Tibial artery (tissue), 4 donors: ENCODE measurements at regions not wholly inside any gene's neighbourhood (a gene's known extent, or its start where the extent isn't known, plus 50 kb on each side); places are given as distances from the start of the nearest gene placed in this dataset.

Source experiments
- DNase-seq, 2 donors: peaks; one replicate each; pipeline ENCODE4 v3.0.0-alpha.2; 2019
- H3K27ac ChIP-seq, 2 donors: fragments of 200-600 bp; sonication (generic) in 1 of 2; 1 replicate in 1 of 2; 2 replicates in 1 of 2; pipeline ENCODE4 v1.5.1; 2018 to 2019; ENCODE audit warnings: mild to moderate bottlenecking in 1 of 2
- H3K27me3 ChIP-seq, 2 donors: fragments of 200-600 bp; sonication (generic) in 1 of 2; one replicate each; pipeline versions ENCODE4 v1.5.1 to v1.6.0; 2016 to 2019
- H3K36me3 ChIP-seq, 3 donors: fragments of 200-600 bp; sonication (generic) in 2 of 3; one replicate each; pipeline ENCODE4 v1.5.1; 2016 to 2019; ENCODE audit warnings: mild to moderate bottlenecking in 2 of 3
- H3K4me1 ChIP-seq, 4 donors: fragments of 200-600 bp; sonication (generic) in 2 of 4; 1 replicate in 3 of 4; 2 replicates in 1 of 4; pipeline ENCODE4 v1.5.1; 2016 to 2019
- H3K4me3 ChIP-seq, 2 donors: fragments of 200-600 bp; sonication (generic) in 1 of 2; 1 replicate in 1 of 2; 2 replicates in 1 of 2; pipeline ENCODE4 v1.5.1; 2018 to 2019; ENCODE audit warnings: mild to moderate bottlenecking in 2 of 2
- H3K9me3 ChIP-seq, 3 donors: fragments of 200-600 bp; sonication (generic) in 1 of 3; one replicate each; pipeline ENCODE4 v1.5.1; 2016 to 2019
- intact Hi-C: fragments of 100-400 bp; cut with DNase I; formaldehyde crosslinking; loops from one replicate; pipeline ENCODE4 v1.15.0; 2023; ENCODE audit warnings: low total_unique reads
- TF ChIP-seq, protein P1 (sequence below), 2 experiments: fragments of 200-600 bp in 1 of 2; fragments of 450-650 bp in 1 of 2; IDR thresholded peaks; one replicate each; pipeline ENCODE4 v1.5.1; 2017 to 2019; ENCODE audit warnings: antibody characterized with exemption in 2 of 2, mild to moderate bottlenecking in 1 of 2, moderate library complexity in 1 of 2

GRCh38 chr2:187956906-187957534 is 334.7 kb upstream of the GULP1 start:
- DNase-seq = no peak
- H3K36me3 ChIP-seq = no peaks in the 10 kb centered on the region
- peak overlapping the region; percentile 51 to 78 for H3K27ac ChIP-seq

DNA sequence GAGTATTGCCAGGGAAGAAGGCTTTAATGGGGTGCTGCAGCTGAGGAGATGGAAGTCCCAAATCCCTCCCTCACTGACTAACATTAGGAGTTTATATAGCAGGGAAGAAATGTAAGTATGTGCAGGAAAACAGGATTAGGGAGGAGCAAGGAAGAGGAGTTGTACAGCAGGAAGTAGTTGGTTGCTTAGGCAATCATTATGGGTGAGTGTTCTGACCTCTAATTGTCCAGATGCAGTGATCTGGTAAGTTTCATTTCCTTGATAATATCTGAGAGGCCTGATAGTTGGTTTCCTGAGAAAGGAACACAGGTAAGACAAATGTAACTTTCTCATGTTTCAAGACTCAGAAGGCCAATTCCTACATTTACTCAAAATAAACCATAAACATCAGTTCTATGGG is 331.9 kb upstream of the GULP1 start:
- Histone ChIP-seq H3K4me3 (no peak overlapping the region), H3K4me1 (peaks cover 0 to 49% (median 0%) of the 10 kb centered on the region in 4 donors), H3K27ac (peak overlapping the region; percentile 21 to 78), H3K27me3 (no peaks in the 10 kb centered on the region), H3K36me3 (no peaks in the 10 kb centered on the region), H3K9me3 (no peaks in the 10 kb centered on the region)
- no peak for DNase-seq
- TF ChIP-seq, protein P1, sequence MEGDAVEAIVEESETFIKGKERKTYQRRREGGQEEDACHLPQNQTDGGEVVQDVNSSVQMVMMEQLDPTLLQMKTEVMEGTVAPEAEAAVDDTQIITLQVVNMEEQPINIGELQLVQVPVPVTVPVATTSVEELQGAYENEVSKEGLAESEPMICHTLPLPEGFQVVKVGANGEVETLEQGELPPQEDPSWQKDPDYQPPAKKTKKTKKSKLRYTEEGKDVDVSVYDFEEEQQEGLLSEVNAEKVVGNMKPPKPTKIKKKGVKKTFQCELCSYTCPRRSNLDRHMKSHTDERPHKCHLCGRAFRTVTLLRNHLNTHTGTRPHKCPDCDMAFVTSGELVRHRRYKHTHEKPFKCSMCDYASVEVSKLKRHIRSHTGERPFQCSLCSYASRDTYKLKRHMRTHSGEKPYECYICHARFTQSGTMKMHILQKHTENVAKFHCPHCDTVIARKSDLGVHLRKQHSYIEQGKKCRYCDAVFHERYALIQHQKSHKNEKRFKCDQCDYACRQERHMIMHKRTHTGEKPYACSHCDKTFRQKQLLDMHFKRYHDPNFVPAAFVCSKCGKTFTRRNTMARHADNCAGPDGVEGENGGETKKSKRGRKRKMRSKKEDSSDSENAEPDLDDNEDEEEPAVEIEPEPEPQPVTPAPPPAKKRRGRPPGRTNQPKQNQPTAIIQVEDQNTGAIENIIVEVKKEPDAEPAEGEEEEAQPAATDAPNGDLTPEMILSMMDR (IDR thresholded peaks at IDR 0.05) = no peak
- intact Hi-C loops = no loop called here

More at GRCh38 chr2:187956906-187957534, 334.7 kb upstream of the GULP1 start:
- H3K27me3 ChIP-seq = no peaks in the 10 kb centered on the region
- intact Hi-C loops = no loop called here
- H3K4me1 ChIP-seq = peaks cover 0 to 37% (median 0%) of the 10 kb centered on the region in 4 donors
- H3K4me3 ChIP-seq = peak overlapping the region in 1 of 2 donors; percentile 7
- H3K9me3 ChIP-seq = no peaks in the 10 kb centered on the region
- TF ChIP-seq, protein P1 (IDR thresholded peaks at IDR 0.05) = no peak

DNA sequence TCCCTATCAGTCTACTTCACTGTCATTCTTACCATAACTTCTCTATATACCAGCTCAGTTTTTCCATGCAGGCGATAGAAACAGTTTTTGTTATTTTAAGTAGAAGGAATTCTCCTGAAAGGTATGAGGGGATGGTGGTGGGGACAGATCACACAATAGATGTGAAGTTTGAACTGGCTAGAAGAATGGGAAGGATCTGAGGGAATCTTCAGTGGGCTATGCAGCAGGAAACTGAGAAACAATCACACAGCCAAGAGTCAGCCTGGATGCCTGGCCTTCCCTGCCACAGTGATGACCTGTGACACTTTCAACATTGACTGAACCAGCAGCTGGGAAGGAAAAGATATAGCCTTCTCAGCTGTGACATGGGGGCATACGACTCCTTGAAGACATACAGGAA is 329.1 kb upstream of the GULP1 start:
- Histone ChIP-seq H3K9me3 (no peaks in the 10 kb centered on the region), H3K4me1 (peaks cover 0 to 37% (median 0%) of the 10 kb centered on the region in 4 donors), H3K36me3 (no peaks in the 10 kb centered on the region), H3K4me3 (no peak overlapping the region), H3K27ac (peak overlapping the region; percentile 9 to 32), H3K27me3 (no peaks in the 10 kb centered on the region)
- no peak for DNase-seq
- TF ChIP-seq, protein P1 (IDR thresholded peaks at IDR 0.05) = no peak
- intact Hi-C loops = no loop called here

DNA sequence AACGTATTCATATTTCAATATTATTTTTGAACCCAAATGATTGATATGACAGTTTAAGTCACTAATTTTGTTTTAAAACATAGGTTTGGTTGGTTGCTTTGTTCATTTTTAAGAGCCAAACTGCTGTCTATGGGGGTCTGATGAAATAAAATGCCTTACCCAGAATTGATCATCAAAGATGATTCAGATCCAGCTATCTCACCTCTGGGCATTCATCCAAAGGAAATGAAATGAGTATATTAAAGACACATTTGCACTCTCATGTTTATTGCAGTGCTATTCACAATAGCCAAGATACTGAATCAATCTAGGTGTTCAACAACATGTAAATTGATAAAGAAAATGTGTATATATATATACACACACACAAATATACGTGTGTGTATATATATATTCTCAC is 326.9 kb upstream of the GULP1 start:
- Histone ChIP-seq H3K9me3 (no peaks in the 10 kb centered on the region), H3K4me1 (peaks cover 0 to 24% (median 0%) of the 10 kb centered on the region in 4 donors), H3K4me3 (no peak overlapping the region), H3K27me3 (no peaks in the 10 kb centered on the region), H3K27ac (no peak overlapping the region), H3K36me3 (no peaks in the 10 kb centered on the region)
- DNase-seq = no peak
- TF ChIP-seq, protein P1 (IDR thresholded peaks at IDR 0.05) = no peak
- intact Hi-C loops = no loop called here

- peaks cover 0 to 12% (median 0%) of the 10 kb centered on the region in 4 donors for H3K4me1 ChIP-seq
- no peak for DNase-seq
- no peaks in the 10 kb centered on the region for H3K36me3 ChIP-seq
- intact Hi-C loops = no loop called here
- H3K9me3 ChIP-seq = no peaks in the 10 kb centered on the region
- H3K4me3 ChIP-seq = no peak overlapping the region
- H3K27ac ChIP-seq = no peak overlapping the region
- TF ChIP-seq, protein P1 (IDR thresholded peaks at IDR 0.05) = no peak
- H3K27me3 ChIP-seq = no peaks in the 10 kb centered on the region
These were observed 324.8 kb upstream of the GULP1 start for GRCh38 chr2:187966924-187967323.
